NT2/D1 (cell line): ENCODE measurements at regions not wholly inside any gene's neighbourhood (a gene's known extent, or its start where the extent isn't known, plus 50 kb on each side); places are given as distances from the start of the nearest gene placed in this dataset.

ENCODE experiments used
- DNase-seq: peaks from one replicate; pipeline ENCODE4 v3.0.0-alpha.2; 2011; ENCODE audit warnings: low read depth, low spot score
- H3K27me3 ChIP-seq: 2 replicates; pipeline ENCODE4 v1.6.0; 2011; ENCODE audit warnings: mild to moderate bottlenecking; ENCODE audit not compliant: insufficient read length, insufficient read depth
- H3K36me3 ChIP-seq: 2 replicates; pipeline ENCODE4 v1.6.1; 2011; ENCODE audit warnings: mild to moderate bottlenecking, low read length, mixed read lengths; ENCODE audit not compliant: insufficient read depth, insufficient read length
- H3K4me1 ChIP-seq: 2 replicates; pipeline ENCODE4 v1.5.1; 2011; ENCODE audit not compliant: insufficient read depth, insufficient read length
- H3K4me3 ChIP-seq: 2 replicates; pipeline ENCODE4 v1.5.1; 2011; ENCODE audit warnings: low read depth; ENCODE audit not compliant: insufficient read length
- H3K9ac ChIP-seq: 2 replicates; pipeline ENCODE4 v1.6.0; 2011; ENCODE audit warnings: low read depth; ENCODE audit not compliant: insufficient read length
- H3K9me3 ChIP-seq: 2 replicates; pipeline ENCODE4 v1.5.1; 2011; ENCODE audit warnings: mild to moderate bottlenecking, low read length; ENCODE audit not compliant: insufficient read depth
- SUZ12 ChIP-seq: IDR thresholded peaks from 2 replicates; pipeline ENCODE4 v1.6.1; 2011; ENCODE audit not compliant: insufficient read length, insufficient read depth; ENCODE audit errors: extremely low read depth
- YY1 ChIP-seq: IDR thresholded peaks from 2 replicates; pipeline ENCODE4 v1.6.1; 2011; ENCODE audit not compliant: insufficient read length, insufficient read depth
- ZNF274 ChIP-seq: IDR thresholded peaks from 2 replicates; pipeline ENCODE4 v1.6.1; 2011; ENCODE audit warnings: mild to moderate bottlenecking, low read depth, low read length

- Histone ChIP-seq H3K36me3 (no peaks in the 10 kb centered on the region), H3K9me3 (no peaks in the 10 kb centered on the region), H3K4me3 (no peak overlapping the region), H3K4me1 (no peaks in the 10 kb centered on the region), H3K9ac (no peak overlapping the region), H3K27me3 (no peaks in the 10 kb centered on the region)
- no peak for DNase-seq
- TF ChIP-seq SUZ12 = no peak
- TF ChIP-seq YY1 = no peak
- no peak for TF ChIP-seq ZNF274
Observed at GRCh38 chr14:84208451-84208850, 1321.5 kb upstream of the FLRT2 start.

GRCh38 chr14:84209031-84209430 lies 1320.9 kb upstream of the FLRT2 start:
- no peak overlapping the region for H3K9ac ChIP-seq
- H3K4me1 ChIP-seq = no peaks in the 10 kb centered on the region
- no peak for DNase-seq
- H3K27me3 ChIP-seq = no peaks in the 10 kb centered on the region
- H3K9me3 ChIP-seq = no peaks in the 10 kb centered on the region
- no peak overlapping the region for H3K4me3 ChIP-seq
- no peaks in the 10 kb centered on the region for H3K36me3 ChIP-seq
- no peak for TF ChIP-seq YY1
- TF ChIP-seq SUZ12 = no peak
- TF ChIP-seq ZNF274 = no peak

- Histone ChIP-seq H3K27me3 (no peaks in the 10 kb centered on the region), H3K4me3 (no peak overlapping the region), H3K9ac (no peak overlapping the region), H3K36me3 (no peaks in the 10 kb centered on the region), H3K4me1 (no peaks in the 10 kb centered on the region), H3K9me3 (0 out of 2 replicates have a peak, but pooled peaks cover 3% of the 10 kb centered on the region)
- TF ChIP-seq YY1 = no peak
- no peak for DNase-seq
Observed at GRCh38 chr14:84217066-84217465, 1312.9 kb upstream of the FLRT2 start.

- Histone ChIP-seq H3K36me3 (no peaks in the 10 kb centered on the region), H3K27me3 (no peaks in the 10 kb centered on the region), H3K4me3 (no peak overlapping the region), H3K9ac (no peak overlapping the region), H3K4me1 (no peaks in the 10 kb centered on the region), H3K9me3 (no peaks in the 10 kb centered on the region)
- DNase-seq = no peak
- TF ChIP-seq SUZ12 = no peak
- TF ChIP-seq YY1 = no peak
- TF ChIP-seq ZNF274 = no peak
Observed at GRCh38 chr14:84225268-84225667, 1304.7 kb upstream of the FLRT2 start.

GRCh38 chr14:84228702-84229101 lies 1301.2 kb upstream of the FLRT2 start:
- H3K9me3 ChIP-seq = no peaks in the 10 kb centered on the region
- H3K27me3 ChIP-seq = no peaks in the 10 kb centered on the region
- no peak for DNase-seq
- TF ChIP-seq ZNF274 = no peak
- H3K4me1 ChIP-seq = no peaks in the 10 kb centered on the region
- H3K36me3 ChIP-seq = no peaks in the 10 kb centered on the region
- no peak overlapping the region for H3K4me3 ChIP-seq
- H3K9ac ChIP-seq = no peak overlapping the region

- TF ChIP-seq ZNF274 (no peak), SUZ12 (no peak), YY1 (no peak)
- DNase-seq = no peak
- H3K27me3 ChIP-seq = no peaks in the 10 kb centered on the region
- H3K4me1 ChIP-seq = no peaks in the 10 kb centered on the region
- H3K9ac ChIP-seq = no peak overlapping the region
- no peaks in the 10 kb centered on the region for H3K9me3 ChIP-seq
- no peaks in the 10 kb centered on the region for H3K36me3 ChIP-seq
- no peak overlapping the region for H3K4me3 ChIP-seq
Observed at GRCh38 chr14:84234281-84234680, 1295.7 kb upstream of the FLRT2 start.

GRCh38 chr14:84236290-84236689 lies 1293.7 kb upstream of the FLRT2 start:
- Histone ChIP-seq H3K9me3 (no peaks in the 10 kb centered on the region), H3K27me3 (no peaks in the 10 kb centered on the region), H3K9ac (no peak overlapping the region), H3K4me1 (no peaks in the 10 kb centered on the region), H3K36me3 (no peaks in the 10 kb centered on the region), H3K4me3 (no peak overlapping the region)
- no peak for DNase-seq
- TF ChIP-seq ZNF274 (no peak), YY1 (no peak), SUZ12 (no peak)

GRCh38 chr14:84237881-84238280 lies 1292.1 kb upstream of the FLRT2 start:
- no peak for DNase-seq
- TF ChIP-seq SUZ12 = no peak

More at GRCh38 chr14:84237881-84238280, 1292.1 kb upstream of the FLRT2 start:
- H3K9ac ChIP-seq = no peak overlapping the region
- H3K36me3 ChIP-seq = no peaks in the 10 kb centered on the region
- no peak overlapping the region for H3K4me3 ChIP-seq
- H3K4me1 ChIP-seq = no peaks in the 10 kb centered on the region
- H3K27me3 ChIP-seq = no peaks in the 10 kb centered on the region
- H3K9me3 ChIP-seq = peaks cover 3% of the 10 kb centered on the region; the same call in 1 of the 2 replicates
